HG03108 (cell line): ENCODE measurements at regions not wholly inside any gene's neighbourhood (a gene's known extent, or its start where the extent isn't known, plus 50 kb on each side); places are given as distances from the start of the nearest gene placed in this dataset.

Source experiments
- ATAC-seq: cut with Tn5 transposase; IDR thresholded peaks from one replicate; pipeline ENCODE4 v1.9.1; 2021; ENCODE audit warnings: moderate library complexity; ENCODE audit not compliant: unreplicated experiment

GRCh38 chr9:16025627-16026026, 472.8 kb downstream of the CCDC171 start:
- ATAC-seq, result no peak

GRCh38 chr9:16026886-16027285, 474.0 kb downstream of the CCDC171 start:
- no peak for ATAC-seq

GRCh38 chr9:16028548-16028947, 475.7 kb downstream of the CCDC171 start:
- no peak for ATAC-seq

GRCh38 chr9:16029046-16029615, 476.3 kb downstream of the CCDC171 start:
- no peak for ATAC-seq

GRCh38 chr9:16029796-16030363, 477.0 kb downstream of the CCDC171 start:
- ATAC-seq, result no peak

GRCh38 chr9:16030528-16031185, 477.8 kb downstream of the CCDC171 start:
- ATAC-seq, result peak; percentile 97

GRCh38 chr9:16031486-16031885, 478.6 kb downstream of the CCDC171 start:
- ATAC-seq, result no peak

GRCh38 chr9:16031971-16032370, 479.1 kb downstream of the CCDC171 start:
- no peak for ATAC-seq

GRCh38 chr9:16032799-16033198, 480.0 kb downstream of the CCDC171 start:
- no peak for ATAC-seq

GRCh38 chr9:16033253-16033652, 480.4 kb downstream of the CCDC171 start:
- ATAC-seq, result no peak

GRCh38 chr9:16033921-16034691, 481.3 kb downstream of the CCDC171 start:
- no peak for ATAC-seq

- ATAC-seq, result no peak
Observed at GRCh38 chr9:16039218-16039987, 486.6 kb downstream of the CCDC171 start.

GRCh38 chr9:16039988-16040761, 487.3 kb downstream of the CCDC171 start:
- no peak for ATAC-seq

- no peak for ATAC-seq
Observed at GRCh38 chr9:16043756-16044578, 491.1 kb downstream of the CCDC171 start.

GRCh38 chr9:16044579-16044881, 491.7 kb downstream of the CCDC171 start:
- no peak for ATAC-seq

GRCh38 chr9:16045651-16046280, 492.9 kb downstream of the CCDC171 start:
- ATAC-seq, result no peak

- ATAC-seq, result no peak
Observed at GRCh38 chr9:16046713-16047112, 493.9 kb downstream of the CCDC171 start.

- ATAC-seq, result no peak
Observed at GRCh38 chr9:16048129-16048528, 495.3 kb downstream of the CCDC171 start.

- no peak for ATAC-seq
Observed at GRCh38 chr9:16052146-16052545, 499.3 kb downstream of the CCDC171 start.
